ENCODE measurements at regions not wholly inside any gene's neighbourhood (a gene's known extent, or its start where the extent isn't known, plus 50 kb on each side); places are given as distances from the start of the nearest gene placed in this dataset.
"Not testable (repeated sequence)": the region's sequence is repeated elsewhere in the genome, so short reads cannot be mapped to it uniquely, and the experiment has no call there.

DNA sequence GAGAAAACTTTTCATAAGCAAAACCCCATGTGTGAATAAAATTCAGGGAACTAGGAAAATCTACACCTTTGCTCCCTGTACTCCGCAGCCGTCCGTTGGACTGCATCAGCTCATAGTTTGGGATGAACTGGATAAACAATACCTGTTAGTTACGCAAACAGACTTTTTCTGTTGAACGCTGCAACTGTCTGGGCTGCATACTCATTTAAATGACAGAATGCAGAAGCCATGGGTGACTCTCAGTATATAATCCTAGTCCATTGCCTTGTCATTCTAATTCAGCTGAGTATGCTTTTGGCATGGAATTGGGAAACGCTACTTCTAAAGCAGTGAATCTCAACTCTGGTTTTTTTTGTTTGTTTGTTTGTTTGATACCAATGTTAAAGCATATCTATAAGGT is 151.6 kb downstream of the SLITRK1 start:
- no peak for DNase-seq (ENCODE audit: low spot score)

DNA sequence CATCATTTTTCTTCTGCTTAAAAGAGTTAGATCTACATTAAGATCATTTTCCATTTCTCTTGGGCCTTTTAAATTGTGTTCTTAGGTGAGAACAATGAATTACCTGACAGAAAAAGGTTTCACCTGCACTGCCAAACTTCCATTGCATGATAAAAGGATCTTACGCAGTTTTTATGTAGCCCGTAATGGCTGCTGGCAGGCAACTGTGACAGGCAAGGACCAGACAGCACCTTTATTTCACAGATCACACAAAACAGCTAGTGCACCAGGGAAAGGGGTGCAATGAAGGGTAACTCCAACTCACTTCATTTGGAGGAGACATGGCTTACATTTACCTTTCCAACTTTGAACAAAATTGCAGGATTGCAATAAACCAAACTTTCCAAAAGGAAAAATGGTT is 159.8 kb downstream of the SLITRK1 start:
- DNase-seq (ENCODE audit: low spot score): no peak

DNA sequence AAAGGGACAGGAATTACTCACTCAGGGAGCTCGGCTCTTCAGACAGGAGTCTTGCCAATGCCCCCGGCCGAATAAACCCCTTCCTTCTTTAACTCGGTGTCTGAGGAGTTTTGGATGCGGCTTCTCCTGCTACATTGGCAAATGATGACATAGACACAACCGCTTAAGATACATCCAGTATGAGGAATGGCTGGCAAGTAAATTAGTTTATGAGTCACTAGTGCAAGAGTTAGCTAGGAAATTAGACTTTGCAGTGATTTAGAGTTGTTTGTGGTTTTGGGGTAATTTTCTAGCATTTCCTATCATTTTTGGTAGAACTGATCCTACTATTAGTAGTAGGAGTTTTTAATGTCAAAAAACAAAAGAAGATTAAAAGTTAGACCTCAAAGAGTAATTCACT is 166.2 kb downstream of the SLITRK1 start:
- no peak for DNase-seq (ENCODE audit: low spot score)

DNA sequence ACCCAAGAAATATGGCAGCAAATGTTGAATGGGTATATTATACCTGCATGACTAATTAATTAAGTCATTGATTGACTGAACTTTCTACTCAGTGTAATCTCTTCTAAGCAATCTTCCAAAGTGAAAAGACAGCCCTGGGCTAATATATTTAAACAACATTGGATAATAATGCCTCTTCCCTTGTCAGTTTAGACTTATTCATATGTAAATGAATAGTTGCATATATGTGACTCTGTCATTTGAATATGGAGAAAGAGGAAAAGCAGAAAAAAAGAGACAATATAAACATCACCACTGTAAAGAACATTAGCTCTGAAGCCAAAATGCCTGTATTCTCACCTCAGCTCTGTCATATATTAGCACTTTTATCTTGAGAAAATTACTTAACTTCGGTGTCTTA is 168.0 kb downstream of the SLITRK1 start:
- DNase-seq (ENCODE audit: low spot score): no peak

DNA sequence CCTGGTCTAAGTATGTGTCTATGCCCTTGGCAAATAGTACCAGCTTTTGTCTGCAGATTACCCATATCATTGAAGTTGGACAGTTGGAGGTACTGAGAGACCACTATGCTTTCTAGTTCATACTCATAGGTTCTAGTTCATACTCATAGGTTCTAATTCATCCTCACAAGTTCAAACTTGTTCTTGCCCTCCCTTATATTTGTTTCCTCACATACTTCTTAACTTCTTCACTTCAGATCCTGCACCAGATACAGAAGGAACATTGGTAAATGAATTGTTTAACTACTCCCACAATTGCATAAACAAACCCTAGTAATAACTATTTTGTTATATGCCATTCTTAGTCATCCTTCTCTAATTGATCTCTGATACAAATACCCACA is 172.2 kb downstream of the SLITRK1 start:
- DNase-seq (ENCODE audit: low spot score): no peak

DNA sequence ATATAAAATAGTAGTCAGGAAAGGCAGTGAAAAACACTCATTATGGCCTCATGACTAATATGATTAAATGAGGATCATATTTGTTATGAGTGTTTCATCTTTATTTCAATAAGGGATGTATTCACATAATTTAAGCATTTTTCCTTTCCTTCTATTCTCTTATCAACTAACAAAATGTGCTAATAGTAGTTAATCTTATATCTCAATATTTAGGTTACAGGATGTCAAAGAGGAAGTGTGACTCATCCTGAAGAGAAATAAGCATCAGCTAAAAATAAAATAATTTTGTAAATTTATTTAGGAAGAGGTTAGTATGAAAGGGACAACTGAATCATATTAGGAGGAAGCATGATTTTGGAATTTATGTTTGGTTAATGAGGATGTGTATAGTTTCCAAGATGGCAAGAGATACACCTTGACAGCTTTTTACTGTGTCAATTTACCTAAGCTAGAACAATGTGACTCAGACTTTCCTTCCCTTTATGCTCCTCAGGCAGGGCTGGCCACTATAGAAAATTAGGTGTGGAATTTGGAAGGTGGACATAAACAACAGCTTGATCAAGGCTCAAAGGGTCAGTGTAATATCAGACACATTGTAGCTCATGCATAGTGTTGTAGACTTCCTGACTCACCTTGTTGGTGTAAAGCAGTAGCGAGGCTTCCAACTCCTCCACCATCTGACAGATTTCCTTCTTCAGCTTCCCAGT is 172.7 kb downstream of the SLITRK1 start:
- no peak for DNase-seq (ENCODE audit: low spot score)

DNA sequence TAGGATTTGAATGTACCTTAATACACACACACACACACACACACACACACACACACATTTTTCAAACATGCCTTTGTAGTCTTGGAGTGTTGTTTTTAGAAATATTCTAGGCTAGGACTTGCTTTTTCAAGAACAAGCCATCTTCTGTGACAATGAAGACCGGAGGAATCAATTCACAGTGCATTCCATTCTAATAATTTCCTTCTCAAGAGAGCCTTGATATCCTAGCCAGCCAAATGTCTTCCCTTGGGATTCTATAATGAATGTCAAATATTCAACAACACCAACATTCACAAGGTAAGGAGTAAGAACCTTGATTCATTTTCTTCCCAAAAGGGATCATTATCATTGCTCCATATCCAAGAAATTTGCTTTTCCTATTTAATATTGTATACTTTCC is 180.3 kb downstream of the SLITRK1 start:
- DNase-seq (ENCODE audit: low spot score): no peak

DNA sequence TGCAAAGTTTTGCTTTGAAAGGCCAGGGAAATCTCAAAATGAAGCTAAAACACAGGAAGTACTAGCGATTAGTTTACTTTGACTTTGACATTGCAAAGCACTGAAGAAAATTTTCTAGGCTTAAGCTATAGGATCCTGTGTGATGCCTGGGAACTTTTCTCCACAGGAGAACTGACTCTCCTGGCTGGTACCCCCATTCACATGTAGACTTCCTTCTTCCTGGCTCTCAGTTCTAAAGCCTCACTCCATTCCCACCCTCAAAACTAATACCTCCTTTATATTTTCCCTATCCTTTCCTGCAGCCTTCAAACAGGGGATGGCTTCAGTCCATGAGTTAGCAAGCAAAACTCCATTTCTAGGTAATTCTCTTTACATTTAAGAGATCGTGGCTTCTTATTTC is 189.5 kb downstream of the SLITRK1 start:
- no peak for DNase-seq (ENCODE audit: low spot score)

DNA sequence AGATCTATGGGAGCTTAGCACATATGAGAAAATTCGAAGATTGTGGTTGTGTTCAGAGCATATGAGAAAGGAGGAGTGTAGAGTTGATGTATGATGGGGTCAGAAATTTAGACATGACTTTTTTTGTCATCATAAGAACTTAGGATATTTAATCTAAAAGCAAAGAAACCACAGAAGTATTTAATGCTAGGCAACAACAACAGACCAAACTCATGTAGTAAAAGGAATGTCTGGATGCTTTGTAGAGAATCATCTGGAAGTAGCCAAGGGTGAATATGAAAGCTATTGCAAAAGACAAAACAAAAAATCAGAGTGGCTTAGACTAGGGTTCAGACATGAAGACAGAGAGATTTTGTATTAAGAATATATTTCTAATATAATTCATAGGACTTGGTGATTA is 190.3 kb downstream of the SLITRK1 start:
- DNase-seq (ENCODE audit: low spot score): no peak

DNA sequence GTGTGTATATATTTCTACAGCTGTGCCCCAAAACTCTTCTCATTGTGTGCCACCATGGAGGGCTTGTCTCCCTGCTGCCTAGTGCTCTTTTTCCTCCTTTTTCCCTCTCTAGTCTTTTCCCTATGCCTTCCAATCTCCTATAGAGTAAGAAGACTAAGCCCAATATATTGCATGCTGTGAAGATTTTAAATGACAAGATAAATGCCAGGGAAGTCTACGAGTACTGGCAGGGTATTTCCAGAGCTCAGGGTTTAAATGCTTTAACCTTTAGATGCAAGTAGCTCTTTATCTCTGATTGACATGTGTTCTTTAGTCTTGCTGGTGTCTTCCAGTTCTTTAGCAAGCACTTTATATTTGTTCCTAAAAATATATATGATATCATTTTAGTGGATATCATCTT is 200.7 kb downstream of the SLITRK1 start:
- DNase-seq (ENCODE audit: low spot score): no peak

DNA sequence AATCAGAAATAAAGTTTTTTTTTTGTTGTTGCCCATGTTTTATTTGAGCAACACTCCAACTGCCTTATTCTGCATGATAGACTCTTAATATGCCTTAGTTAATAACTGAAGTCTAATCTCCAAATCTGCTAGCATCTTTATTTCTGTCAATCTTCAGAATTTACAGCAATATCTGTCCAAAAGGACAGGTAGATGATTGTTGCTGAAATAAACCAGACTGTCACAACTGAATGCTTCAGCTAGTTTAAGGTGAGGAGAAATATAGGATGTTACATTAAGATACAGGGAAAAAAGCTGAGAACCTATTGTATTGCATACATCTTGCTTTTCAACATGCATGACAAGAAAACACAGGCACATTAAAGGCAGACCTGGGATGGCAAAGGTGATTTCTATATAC is 204.3 kb downstream of the SLITRK1 start:
- no peak for DNase-seq (ENCODE audit: low spot score)

DNA sequence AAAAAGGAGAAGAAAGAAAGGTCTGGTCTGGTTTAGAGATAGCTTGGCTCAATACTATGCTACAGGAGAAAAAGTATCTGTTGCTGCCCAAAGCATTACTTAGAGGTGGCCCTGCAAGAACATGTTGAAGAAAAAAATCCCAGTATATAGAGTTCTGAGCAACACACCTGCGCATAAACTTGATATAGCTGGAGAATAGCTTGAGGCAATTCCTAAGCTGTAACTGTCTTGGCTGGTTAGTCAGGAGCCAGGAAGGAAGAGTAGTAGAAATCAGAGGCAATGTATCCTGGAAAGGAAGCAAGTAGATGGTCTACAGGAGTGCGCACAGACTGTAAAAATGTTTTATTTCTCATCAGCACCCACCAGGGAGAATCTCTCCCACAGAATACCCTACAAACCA is 209.7 kb downstream of the SLITRK1 start:
- no peak for DNase-seq (ENCODE audit: low spot score)

DNA sequence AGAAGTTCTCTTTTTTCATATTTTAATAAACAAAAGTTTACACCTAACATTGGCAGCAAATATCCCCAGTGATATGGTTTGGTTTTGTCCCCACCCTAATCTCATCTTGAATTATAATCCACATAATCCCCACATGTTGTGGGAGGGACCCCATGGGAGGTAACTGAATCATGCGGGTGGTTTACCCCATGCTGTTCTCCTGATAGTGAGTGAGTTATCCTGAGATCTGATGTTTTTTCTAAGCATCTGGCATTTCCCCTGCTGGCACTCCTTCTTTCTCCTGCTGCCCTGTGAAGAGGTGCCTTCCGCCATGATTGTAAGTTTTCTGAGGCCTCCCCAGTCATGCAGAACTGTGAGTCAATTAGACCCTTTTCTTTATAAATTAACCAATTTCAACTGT is 214.7 kb downstream of the SLITRK1 start:
- DNase-seq (ENCODE audit: low spot score): no peak

DNA sequence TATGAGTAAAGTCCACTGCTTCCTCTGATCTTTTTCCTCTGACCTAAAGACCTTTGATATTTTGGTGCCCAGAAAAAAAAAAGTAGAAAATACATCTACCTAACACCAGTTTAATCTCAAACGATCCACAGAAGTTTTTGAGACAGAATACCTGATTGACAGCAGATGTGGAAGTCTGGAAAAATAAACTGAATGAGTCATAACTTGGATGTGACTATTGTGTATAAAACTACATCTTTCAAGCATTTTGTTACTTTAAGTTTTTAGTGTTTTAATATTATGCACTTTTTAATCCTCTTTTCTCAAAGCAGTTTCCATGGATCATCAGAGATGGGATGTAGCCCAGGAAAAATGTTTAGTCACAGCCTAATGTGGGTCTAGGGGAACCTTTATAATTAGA is 216.1 kb downstream of the SLITRK1 start:
- DNase-seq (ENCODE audit: low spot score): no peak

DNA sequence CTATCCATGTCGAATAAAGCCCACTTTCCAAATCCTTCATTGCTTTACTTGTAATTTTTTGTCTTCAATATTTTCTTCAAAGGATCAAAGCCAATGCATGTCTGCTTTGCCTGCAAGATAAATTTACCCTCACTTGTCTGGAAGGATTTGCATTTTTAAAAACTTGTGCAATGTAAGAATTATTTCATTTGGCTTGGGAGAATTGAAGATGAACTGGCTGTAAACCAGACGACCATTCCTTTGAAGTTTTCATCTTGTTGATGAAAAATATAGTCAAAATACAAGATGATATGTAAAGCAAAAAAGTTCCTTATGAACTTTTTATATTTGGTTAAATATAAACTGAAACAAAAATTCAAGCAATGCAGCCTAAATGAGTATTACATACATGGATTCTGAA is 225.0 kb downstream of the SLITRK1 start:
- no peak for DNase-seq (ENCODE audit: low spot score)

DNA sequence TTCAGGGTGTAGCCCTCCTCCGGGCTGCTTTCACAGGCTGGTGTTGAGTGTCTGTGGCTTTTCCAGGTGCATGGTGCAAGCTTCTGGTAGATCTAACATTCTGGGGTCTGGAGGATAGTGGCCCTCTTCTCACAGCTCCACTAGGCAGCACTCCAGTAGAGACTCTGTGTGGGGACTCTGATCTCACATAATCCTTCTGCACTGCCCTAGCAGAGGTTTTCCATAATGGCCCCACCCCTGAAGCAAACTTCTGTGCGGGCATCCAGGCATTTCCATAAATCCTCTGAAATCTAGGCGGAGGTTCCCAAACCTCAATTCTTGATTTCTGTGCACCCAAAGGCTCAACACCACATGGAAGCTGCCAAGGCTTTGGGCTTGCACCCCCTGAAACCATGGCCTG is 239.7 kb downstream of the SLITRK1 start:
- DNase-seq (ENCODE audit: low spot score): not testable (repeated sequence)

DNA sequence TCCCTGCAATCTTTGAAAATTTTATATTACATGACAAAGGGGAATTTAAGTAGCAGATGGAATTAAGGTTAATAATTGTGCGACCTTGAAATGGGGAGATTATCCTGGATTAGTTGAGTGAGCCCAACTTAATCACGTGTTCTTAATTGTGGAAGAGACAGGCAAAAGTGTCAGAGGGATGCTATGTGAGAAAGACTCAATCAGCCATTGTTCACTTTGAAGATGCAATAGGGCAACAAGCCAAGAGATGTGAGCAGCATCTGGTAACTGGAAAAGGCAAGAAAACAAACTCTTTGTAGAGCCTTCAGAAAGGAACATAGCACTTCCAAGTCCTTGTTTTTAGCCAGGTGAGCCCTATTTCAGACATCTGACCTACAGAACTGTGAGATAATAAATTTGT is 247.7 kb downstream of the SLITRK1 start:
- peak; percentile 51 for DNase-seq (ENCODE audit: low spot score)

DNA sequence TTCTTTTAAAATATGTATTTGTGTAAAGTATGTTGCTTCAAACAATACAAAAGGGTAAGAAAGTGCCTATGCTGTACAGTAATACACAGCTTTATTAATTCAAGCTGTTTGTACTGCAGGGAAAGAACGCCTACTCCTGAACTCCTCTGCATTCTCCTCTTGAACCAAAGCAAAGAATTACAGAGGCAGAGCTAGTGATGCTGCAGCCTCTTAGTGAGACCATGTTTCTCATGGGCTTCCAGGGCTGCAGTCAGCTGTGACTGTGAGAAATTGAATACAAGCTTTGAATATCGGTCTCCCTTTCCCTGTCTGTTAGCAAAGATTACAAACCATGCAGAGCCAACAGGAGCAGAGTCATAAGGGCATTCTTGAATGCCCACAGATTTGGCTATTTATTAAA is 248.5 kb downstream of the SLITRK1 start:
- no peak for DNase-seq (ENCODE audit: low spot score)

DNA sequence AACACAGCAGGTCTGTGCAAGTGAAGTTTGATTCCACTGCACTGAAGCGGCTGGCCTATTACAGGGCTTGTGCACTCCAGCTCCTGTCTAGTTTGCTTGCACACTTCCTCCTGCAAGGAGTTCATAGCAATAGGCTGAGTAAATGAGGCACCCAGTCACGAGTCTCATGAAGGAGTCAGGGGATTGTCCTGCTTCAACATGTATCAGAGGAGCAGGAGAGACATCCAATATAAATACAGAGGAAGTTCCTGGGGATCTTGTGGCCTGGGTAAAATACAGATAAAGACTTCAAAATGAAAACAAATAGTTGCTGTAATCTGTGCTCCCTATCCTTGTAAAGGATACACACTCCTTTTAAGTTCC is 259.9 kb downstream of the SLITRK1 start:
- DNase-seq (ENCODE audit: low spot score): no peak

DNA sequence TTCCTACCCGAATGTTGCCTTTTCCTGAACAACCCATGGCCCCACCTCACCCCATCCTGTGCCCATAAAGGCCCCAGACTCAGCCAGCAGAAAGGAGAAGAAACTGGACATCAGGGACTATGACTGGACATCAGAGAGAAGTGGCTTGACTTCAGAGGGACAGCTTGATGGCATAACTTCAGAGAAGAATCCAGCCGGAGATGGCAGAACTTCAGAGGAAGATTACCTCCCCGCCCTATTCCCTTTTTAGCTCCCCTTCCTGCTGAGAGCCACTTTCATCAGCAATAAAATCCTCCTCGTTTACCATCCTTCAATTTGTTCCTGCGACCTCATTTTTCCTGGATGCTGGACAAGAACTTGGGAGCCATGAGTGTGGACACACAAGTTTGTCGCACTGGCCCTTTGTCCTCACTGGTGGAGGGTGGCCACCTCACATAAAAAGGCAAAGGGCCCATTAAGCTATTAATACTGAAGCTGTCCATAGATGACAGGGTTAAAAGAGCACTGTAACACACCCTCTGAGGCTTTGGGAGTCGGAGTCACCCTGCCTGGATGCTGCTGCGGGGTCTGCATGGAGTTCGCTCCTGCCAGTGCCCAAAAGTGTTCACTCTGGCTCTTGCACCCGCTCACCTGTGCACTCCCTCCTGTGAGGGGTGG is 260.4 kb downstream of the SLITRK1 start:
- no peak for DNase-seq (ENCODE audit: low spot score)

DNA sequence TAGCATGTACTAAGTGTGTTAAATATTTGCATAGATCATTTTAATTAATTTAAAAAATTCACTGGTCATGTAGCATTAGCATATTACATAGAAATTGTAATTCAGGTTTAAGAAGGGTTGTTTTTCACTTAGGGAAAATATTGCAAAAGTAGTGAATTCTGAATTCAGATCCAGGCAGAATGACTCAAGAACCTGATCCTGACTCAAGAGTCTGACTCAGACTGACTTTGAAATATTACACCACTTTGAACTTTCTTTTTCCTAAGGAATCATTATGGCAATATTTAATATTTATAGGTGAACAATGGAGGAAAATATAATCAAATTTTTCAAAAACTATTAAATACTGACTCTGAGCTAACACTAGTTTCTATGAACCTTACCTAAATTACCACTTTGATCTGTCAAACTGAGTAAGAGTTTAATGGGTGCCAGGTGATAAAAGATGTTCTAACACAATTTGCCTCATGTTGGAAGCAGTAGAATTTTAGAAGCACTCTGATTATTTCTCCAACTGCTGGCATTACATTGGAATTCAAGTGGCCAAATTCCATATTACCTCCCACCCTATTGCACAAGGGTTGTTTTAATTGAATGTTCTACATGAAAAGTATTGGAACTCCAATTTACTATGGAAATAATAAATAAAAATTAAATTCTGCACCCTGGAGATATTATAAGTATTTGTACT is 261.6 kb downstream of the SLITRK1 start:
- no peak for DNase-seq (ENCODE audit: low spot score)

DNA sequence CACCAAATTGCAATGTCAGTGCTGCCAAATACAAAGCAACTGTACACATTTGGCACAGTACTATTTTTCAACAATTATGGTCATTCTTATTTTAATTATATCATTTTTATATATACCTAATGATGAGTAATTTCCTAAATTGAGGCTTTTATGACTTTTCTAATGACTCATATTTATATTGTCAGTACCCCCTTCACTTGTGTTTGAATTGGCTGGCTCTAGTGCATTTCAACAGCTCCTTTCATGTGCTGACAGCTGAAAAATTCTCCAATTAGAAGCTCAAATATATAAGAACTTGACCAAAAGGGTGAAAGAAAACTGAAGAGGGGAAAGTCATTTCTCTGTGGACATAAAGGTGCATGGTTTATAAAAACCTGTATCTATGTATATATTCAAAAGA is 263.3 kb downstream of the SLITRK1 start:
- no peak for DNase-seq (ENCODE audit: low spot score)

DNA sequence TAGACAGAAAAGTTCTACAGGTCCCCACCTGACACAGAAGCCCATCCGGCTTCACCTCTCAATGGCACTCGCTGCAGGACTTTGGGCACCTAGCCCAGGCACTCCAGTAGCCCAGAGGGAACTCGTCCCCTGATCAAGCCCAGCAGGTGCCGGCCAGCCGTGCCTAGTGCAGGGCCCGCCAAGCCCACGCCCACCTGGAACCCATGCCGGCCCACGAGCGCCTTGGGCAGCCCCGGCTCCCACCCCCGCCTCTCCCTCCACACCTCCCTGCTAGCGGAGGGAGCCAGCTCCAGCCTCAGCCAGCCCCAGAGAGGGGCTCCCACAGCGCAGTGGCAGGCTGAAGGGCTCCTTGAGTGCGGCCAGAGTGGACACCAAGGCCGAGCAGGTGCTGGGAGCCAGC is 268.8 kb downstream of the SLITRK1 start:
- DNase-seq (ENCODE audit: low spot score): no peak

DNA sequence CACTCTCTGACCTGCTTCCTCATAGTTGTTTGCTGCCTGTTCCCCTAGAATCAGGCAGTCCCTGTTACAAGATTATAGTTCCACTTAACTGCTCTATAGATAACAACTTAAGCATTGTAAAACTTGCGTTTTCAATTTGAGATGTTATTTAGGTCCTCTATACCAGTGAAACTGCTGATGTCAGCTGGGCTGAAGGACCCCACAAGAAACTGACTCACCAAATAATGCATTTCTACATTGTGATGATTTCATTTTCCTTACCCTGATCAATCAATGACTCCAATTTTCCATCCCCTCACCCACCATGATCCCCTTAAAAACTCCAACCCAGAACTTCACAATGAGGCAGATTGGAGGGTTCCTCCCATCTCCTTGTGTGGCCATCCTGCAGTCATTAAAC is 280.7 kb downstream of the SLITRK1 start:
- DNase-seq (ENCODE audit: low spot score): no peak
